ENCODE measurements at regions not wholly inside any gene's neighbourhood (a gene's known extent, or its start where the extent isn't known, plus 50 kb on each side); places are given as distances from the start of the nearest gene placed in this dataset.
"Not testable (repeated sequence)": the region's sequence is repeated elsewhere in the genome, so short reads cannot be mapped to it uniquely, and the experiment has no call there.

- DNase-seq (ENCODE audit: low read depth in 2 of 2): no peak
These were observed 148.3 kb upstream of the ARHGEF26 start for GRCh38 chr3:153972862-153973261.

- no peak for DNase-seq (ENCODE audit: low read depth in 2 of 2)
These were observed 147.4 kb upstream of the ARHGEF26 start for GRCh38 chr3:153973722-153974265.

- no peak for DNase-seq (ENCODE audit: low read depth in 2 of 2)
These were observed 146.6 kb upstream of the ARHGEF26 start for GRCh38 chr3:153974614-153975013.

- DNase-seq (ENCODE audit: low read depth in 2 of 2): no peak
These were observed 144.2 kb upstream of the ARHGEF26 start for GRCh38 chr3:153976891-153977554.

GRCh38 chr3:153978006-153978405 is 143.2 kb upstream of the ARHGEF26 start:
- DNase-seq (ENCODE audit: low read depth in 2 of 2): no peak

GRCh38 chr3:153979418-153980251 is 141.6 kb upstream of the ARHGEF26 start:
- no peak for DNase-seq (ENCODE audit: low read depth in 2 of 2)

GRCh38 chr3:153980252-153980590 is 141.0 kb upstream of the ARHGEF26 start:
- DNase-seq (ENCODE audit: low read depth in 2 of 2): no peak

- not testable (repeated sequence) for DNase-seq (ENCODE audit: low read depth in 2 of 2)
These were observed 123.8 kb upstream of the ARHGEF26 start for GRCh38 chr3:153997364-153997763.

GRCh38 chr3:154003649-154004048 is 117.5 kb upstream of the ARHGEF26 start:
- DNase-seq (ENCODE audit: low read depth in 2 of 2): no peak

GRCh38 chr3:154011036-154011435 is 110.2 kb upstream of the ARHGEF26 start:
- no peak for DNase-seq (ENCODE audit: low read depth in 2 of 2)

- DNase-seq (ENCODE audit: low read depth in 2 of 2): no peak
These were observed 107.5 kb upstream of the ARHGEF26 start for GRCh38 chr3:154013736-154014135.

- DNase-seq (ENCODE audit: low read depth in 2 of 2): no peak
These were observed 105.9 kb upstream of the ARHGEF26 start for GRCh38 chr3:154015307-154015706.

- peak in 1 of 2 donors; percentile 2 for DNase-seq (ENCODE audit: low read depth in 2 of 2)
These were observed 103.0 kb upstream of the ARHGEF26 start for GRCh38 chr3:154018100-154018696.

- no peak for DNase-seq (ENCODE audit: low read depth in 2 of 2)
These were observed 98.6 kb upstream of the ARHGEF26 start for GRCh38 chr3:154022606-154023005.

- DNase-seq (ENCODE audit: low read depth in 2 of 2): no peak
These were observed 98.0 kb upstream of the ARHGEF26 start for GRCh38 chr3:154023148-154023547.

- no peak for DNase-seq (ENCODE audit: low read depth in 2 of 2)
These were observed 96.2 kb upstream of the ARHGEF26 start for GRCh38 chr3:154025007-154025406.

GRCh38 chr3:154029926-154030325 is 91.3 kb upstream of the ARHGEF26 start:
- DNase-seq (ENCODE audit: low read depth in 2 of 2): no peak

GRCh38 chr3:154034797-154035330 is 86.3 kb upstream of the ARHGEF26 start:
- no peak for DNase-seq (ENCODE audit: low read depth in 2 of 2)

GRCh38 chr3:154040283-154040682 is 80.9 kb upstream of the ARHGEF26 start:
- no peak for DNase-seq (ENCODE audit: low read depth in 2 of 2)

GRCh38 chr3:154044671-154045070 is 76.5 kb upstream of the ARHGEF26 start:
- DNase-seq (ENCODE audit: low read depth in 2 of 2): no peak

GRCh38 chr3:154050216-154050615 is 71.0 kb upstream of the ARHGEF26 start:
- DNase-seq (ENCODE audit: low read depth in 2 of 2): no peak

- DNase-seq (ENCODE audit: low read depth in 2 of 2): no peak
These were observed 70.4 kb upstream of the ARHGEF26 start for GRCh38 chr3:154050766-154051165.
